Astrocyte of the spinal cord (primary cell): ENCODE measurements at regions not wholly inside any gene's neighbourhood (a gene's known extent, or its start where the extent isn't known, plus 50 kb on each side); places are given as distances from the start of the nearest gene placed in this dataset.

ENCODE experiments used
- DNase-seq: peaks from one replicate; pipeline ENCODE4 v3.0.0; 2011; ENCODE audit warnings: low read depth, low spot score
- H3K4me3 ChIP-seq: 2 replicates; pipeline ENCODE4 v1.5.1; 2011; ENCODE audit warnings: low read depth, mild to moderate bottlenecking, low read length, moderate library complexity
- in situ Hi-C: cut with HindIII; loops from 2 replicates; pipeline ENCODE4 v1.10.0; 2017; ENCODE audit warnings: low sequenced_read_pairs
- TF ChIP-seq, protein P1 (sequence below): IDR thresholded peaks from 2 replicates; pipeline ENCODE4 v1.5.1; 2012; ENCODE audit warnings: low read depth, mild to moderate bottlenecking, low read length, inconsistent platforms

DNA sequence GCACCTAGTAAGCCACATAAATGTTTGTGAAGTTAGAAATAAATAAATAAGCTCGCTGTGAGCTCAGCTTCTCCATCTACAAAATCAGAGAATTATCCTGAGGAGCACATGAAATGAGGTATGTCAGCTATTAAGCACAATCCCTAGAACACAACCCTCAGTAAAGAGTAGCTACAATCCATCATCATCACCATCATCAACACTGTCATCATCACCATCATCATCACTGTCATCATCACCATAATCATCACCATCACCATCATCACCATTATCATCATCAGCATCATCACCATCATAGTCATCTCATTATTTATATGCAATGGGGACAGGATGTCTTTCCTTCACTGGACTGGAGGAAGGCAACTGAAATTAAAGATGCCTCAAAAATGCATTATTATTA lies 189.6 kb downstream of the NPHP4 start:
- H3K4me3 ChIP-seq, result no peak overlapping the region
- DNase-seq, result no peak
- in situ Hi-C loops, result no loop called here
- TF ChIP-seq, protein P1, sequence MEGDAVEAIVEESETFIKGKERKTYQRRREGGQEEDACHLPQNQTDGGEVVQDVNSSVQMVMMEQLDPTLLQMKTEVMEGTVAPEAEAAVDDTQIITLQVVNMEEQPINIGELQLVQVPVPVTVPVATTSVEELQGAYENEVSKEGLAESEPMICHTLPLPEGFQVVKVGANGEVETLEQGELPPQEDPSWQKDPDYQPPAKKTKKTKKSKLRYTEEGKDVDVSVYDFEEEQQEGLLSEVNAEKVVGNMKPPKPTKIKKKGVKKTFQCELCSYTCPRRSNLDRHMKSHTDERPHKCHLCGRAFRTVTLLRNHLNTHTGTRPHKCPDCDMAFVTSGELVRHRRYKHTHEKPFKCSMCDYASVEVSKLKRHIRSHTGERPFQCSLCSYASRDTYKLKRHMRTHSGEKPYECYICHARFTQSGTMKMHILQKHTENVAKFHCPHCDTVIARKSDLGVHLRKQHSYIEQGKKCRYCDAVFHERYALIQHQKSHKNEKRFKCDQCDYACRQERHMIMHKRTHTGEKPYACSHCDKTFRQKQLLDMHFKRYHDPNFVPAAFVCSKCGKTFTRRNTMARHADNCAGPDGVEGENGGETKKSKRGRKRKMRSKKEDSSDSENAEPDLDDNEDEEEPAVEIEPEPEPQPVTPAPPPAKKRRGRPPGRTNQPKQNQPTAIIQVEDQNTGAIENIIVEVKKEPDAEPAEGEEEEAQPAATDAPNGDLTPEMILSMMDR, result no peak

DNA sequence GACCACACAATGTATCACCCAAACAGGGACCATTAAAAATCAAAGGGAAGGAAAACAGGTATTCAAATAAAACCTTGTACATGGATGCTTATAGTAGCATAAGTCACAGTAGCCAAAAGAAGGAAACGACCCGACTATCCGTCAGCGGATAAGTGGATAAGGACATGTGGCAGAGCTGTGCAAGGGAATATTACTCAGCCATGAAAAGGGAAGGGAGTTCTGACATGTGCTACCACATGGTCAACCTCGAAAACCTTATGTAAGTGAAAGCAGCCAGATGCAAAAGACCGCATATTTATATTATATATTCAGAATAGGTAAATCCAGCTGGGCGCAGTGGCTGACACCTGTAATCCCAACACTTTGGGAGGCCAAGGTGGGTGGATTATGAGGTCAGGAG lies 193.3 kb downstream of the NPHP4 start:
- DNase-seq, result no peak
- H3K4me3 ChIP-seq, result no peak overlapping the region
- in situ Hi-C loops, result no loop called here
- TF ChIP-seq, protein P1, result no peak

DNA sequence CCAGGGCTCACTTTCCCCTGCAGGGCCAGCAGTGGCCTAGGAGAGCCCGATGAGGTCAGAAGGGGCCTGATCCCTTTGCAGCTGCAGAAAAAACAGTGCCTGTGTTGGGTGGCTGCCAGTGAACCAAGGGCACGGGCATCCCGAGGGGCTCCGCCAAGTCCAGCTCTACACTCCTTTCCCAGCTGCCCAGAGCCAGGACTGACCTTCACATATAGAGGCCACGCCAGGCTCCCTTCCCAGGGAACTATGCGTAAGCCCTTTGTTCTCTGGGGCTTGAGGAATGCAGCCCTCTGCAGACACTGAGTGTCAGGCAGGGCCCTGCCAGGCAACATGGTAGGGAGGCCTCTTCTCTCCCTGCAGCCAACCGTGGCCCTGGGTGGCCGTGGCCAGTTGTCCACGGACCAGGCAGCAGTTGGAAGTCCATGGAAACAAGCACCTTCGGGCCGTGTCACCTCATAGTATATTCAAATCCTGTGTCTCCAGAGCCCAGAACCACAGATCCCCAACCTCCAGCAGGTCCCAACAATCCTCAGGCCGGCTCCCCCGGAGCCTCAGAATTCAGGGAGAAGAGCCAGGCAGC lies 194.0 kb downstream of the NPHP4 start:
- TF ChIP-seq, protein P1, result no peak
- in situ Hi-C loops, result no loop called here

DNA sequence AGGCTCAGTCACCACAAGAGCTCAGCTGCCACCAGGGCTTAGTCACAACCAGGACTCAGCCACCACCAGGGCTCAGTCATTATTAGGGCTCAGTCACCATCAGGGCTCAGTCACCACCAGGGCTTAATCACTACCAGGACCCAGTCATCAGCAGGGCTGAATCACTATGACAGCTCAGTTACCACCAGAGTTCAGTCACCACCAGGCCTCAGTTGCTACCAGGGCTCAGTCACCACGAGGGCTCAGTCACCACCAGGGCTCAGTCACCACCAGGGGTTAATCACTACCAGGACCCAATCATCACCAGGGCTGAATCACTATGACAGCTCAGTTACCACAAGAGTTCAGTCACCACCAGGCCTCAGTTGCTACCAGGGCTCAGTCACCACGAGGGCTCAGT lies 196.2 kb downstream of the NPHP4 start:
- DNase-seq, result no peak
- TF ChIP-seq, protein P1, result no peak
- H3K4me3 ChIP-seq, result no peak overlapping the region
- in situ Hi-C loops, result no loop called here

More for the DNA sequence above, 194.0 kb downstream of the NPHP4 start:
- no peak for DNase-seq
- H3K4me3 ChIP-seq, result no peak overlapping the region

DNA sequence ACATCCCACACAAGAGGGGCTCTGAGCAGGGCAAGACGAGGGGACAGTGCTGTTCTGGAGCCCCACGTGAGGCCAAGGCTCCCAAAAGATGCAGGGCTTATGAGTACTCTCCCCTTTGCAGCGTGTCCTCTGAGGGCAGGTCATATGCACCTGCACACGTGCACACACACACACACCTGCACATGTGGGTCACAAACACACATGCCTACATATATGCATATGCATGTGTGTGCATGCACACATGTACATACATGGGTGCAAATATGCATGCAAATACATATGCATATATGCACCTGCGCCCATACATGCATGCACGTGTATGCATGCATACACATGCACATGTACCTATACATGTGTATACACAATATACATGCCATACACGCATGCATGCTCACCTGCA lies 197.9 kb downstream of the NPHP4 start:
- in situ Hi-C loops, result no loop called here
- H3K4me3 ChIP-seq, result no peak overlapping the region
- DNase-seq, result no peak
- TF ChIP-seq, protein P1, result no peak

DNA sequence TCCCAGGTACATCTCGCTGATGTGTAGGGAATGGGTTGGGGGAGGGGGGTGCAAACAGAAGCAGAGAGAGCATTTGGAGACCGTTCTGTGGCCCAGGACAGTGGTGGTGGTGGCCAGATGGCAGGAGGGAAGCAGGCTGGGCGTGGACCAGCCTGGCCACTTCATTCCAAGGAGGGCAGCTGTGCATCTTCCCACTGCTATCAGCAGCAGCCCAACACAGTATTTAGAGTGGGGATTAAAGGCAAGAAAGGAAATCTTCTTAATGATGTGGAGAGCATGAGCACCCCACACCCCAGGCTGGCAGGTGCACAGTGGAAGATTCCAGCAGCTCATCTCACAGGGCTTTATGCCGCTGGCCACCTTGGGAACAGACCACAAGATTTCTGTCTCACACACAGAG lies 198.7 kb downstream of the NPHP4 start:
- no peak for DNase-seq
- no peak overlapping the region for H3K4me3 ChIP-seq
- in situ Hi-C loops, result no loop called here
- TF ChIP-seq, protein P1, result no peak

DNA sequence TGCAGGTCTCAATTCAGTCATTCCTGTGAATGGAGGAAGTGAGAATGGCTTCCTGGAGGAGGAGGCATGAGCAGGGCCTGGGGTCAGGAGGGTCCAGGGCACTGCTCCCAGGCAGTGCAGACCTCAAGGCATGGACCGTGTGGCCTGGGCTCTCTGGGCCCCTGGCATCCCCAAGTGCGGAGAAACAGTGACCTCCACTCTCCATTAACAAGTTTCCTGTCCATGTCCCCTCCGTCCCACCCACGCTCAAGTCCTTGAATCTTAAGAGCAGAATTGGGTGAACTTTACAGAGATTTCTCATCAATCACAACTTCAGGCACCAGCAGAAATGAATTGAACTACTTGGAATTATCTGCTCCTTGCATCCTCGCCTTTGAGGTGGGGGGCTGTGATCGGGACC lies 211.1 kb downstream of the NPHP4 start:
- in situ Hi-C loops, result no loop called here

More for the DNA sequence above, 211.1 kb downstream of the NPHP4 start:
- DNase-seq, result no peak
- TF ChIP-seq, protein P1, result no peak
- H3K4me3 ChIP-seq, result no peak overlapping the region
